DND-41 (cell line): ENCODE measurements at regions not wholly inside any gene's neighbourhood (a gene's known extent, or its start where the extent isn't known, plus 50 kb on each side); places are given as distances from the start of the nearest gene placed in this dataset.

ENCODE experiments used
- CTCF ChIP-seq: IDR thresholded peaks from 2 replicates; pipeline ENCODE4 v1.5.1; 2012; ENCODE audit warnings: borderline replicate concordance, low read length, moderate library complexity, mild to moderate bottlenecking; ENCODE audit not compliant: poor library complexity, severe bottlenecking; ENCODE audit errors: extremely low read depth
- EZH2 ChIP-seq: IDR thresholded peaks from 3 replicates; pipeline ENCODE4 v1.6.1; 2012; ENCODE audit warnings: borderline replicate concordance, low read depth, mild to moderate bottlenecking, moderate library complexity, low read length, inconsistent platforms; ENCODE audit not compliant: severe bottlenecking

- TF ChIP-seq CTCF = no peak
- no peak for TF ChIP-seq EZH2
Measured at GRCh38 chr12:65707051-65707450, 117.2 kb upstream of the HMGA2 start.
